ENCODE measurements at regions not wholly inside any gene's neighbourhood (a gene's known extent, or its start where the extent isn't known, plus 50 kb on each side); places are given as distances from the start of the nearest gene placed in this dataset.
A peak's percentile ranks its signal among the peaks of the same experiment; 100 is the strongest.
"Not testable (repeated sequence)": the region's sequence is repeated elsewhere in the genome, so short reads cannot be mapped to it uniquely, and the experiment has no call there.

DNA sequence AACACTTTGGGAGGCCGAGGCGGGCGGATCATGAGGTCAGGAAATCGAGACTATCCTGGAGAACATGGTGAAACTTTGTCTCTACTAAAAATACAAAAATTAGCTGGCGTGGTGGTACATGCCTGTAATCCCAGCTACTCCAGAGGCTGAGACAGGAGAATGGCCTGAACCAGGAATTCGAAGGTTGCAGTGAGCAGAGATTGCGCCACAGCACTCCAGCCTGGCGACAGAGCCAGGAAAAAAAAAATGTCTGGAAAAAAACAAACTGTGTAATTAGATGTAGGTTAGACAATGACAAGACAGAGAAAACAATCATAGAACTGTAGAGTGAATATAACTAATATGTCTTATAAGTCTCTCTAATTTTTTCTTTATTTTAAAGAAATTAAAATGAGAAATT is 1002.5 kb upstream of the LCORL start:
- no peak for ATAC-seq
- intact Hi-C loops (cut with DNase I), result no loop called here
- DNase-seq (ENCODE audit: low spot score), result no peak

DNA sequence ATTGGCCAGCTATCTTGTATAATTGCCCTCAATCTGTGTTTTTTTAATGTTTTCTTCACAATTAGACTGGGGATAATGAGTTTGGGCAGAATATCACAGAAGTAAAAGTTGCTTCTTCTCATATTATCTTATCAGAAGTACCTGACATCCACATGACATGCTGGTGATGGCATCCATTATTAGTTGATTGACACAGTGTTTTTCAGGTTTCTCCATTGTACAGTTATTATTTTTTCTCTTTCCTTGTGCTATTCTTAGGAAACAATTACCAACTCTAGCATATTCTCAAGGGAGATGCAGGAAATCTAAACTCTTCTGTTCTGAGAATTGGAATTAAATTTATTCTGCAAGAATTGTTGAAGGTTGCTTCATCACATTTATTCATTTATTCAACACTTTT is 1000.1 kb upstream of the LCORL start:
- intact Hi-C loops (cut with DNase I), result no loop called here
- DNase-seq (ENCODE audit: low spot score) (no peak), ATAC-seq (no peak)

DNA sequence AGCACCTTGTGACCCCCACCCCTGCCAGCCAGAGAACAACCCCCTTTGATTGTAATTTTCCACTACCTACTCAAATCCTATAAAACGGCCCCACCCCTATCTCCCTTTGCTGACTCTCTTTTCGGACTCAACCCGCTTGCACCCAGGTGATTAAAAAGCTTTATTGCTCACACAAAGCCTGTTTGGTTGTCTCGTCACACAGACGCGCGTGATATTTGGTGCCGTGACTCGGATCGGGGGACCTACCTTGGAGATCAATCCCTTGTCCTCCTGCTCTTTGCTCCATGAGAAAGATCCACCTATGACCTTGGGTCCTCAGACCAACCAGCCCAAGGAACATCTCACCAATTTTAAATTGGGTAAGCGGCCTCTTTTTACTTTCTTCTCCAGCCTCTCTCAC is 995.0 kb upstream of the LCORL start:
- intact Hi-C loops (cut with DNase I); DNase-seq (ENCODE audit: low spot score); ATAC-seq: not testable (repeated sequence)

DNA sequence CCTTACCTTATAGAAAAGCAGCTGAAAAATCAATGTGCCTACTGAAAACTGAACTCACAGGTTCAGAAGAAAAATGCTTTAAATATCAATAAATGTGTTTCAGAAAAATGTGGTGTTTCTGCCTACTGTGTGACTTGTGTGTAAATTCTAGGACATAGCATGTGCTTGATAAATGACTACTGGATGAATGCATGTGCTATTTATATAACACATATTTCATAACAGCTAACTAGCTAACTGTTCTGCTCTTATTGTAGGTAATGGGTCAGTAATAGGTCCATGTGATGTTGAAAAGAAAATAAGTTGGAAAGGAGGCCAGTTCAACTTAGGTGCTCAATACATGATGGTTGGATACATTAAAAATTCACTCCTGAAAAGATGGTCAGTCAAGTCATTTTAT is 993.0 kb upstream of the LCORL start:
- DNase-seq (ENCODE audit: low spot score) (no peak), ATAC-seq (no peak)
- intact Hi-C loops (cut with DNase I), result no loop called here

DNA sequence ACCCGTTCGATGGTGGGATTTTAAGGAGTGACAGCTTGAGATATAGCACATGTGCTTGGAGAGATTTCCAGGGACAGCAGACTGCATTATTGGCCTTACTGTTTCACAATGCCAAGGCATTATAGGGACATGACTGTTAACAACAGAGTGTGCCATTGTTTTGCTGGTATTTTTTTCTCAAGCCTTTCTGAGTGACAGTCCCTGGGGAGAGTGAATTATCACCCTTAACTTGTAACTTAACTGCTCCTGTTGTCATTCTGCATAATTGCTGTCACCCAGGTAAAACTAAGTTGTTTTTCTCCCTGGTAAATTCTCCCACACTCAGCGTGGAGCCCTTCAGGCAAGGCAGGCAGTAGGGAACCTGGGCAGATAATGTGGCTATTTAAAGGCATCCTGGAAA is 989.2 kb upstream of the LCORL start:
- no peak for ATAC-seq
- DNase-seq (ENCODE audit: low spot score), result no peak
- intact Hi-C loops (cut with DNase I), result no loop called here

DNA sequence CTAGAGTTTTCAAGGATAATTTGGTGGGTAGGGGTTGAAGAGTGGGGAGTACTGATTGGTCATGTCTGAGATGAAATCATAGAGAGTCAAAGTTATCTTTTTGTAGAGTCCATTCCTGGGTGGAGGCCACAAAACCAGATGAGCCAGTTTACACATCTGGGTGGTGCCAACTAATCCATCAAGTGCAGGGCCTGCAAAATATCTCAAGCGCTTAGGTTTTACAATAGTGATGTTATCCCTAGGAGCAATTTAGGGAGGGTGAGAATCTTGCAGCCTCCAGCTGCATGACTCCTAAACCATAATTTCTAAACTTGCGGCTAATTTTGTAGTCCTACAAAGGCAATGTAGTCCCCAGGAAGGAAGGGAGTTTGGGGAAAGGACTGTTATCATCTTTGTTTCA is 988.3 kb upstream of the LCORL start:
- ATAC-seq (no peak), DNase-seq (ENCODE audit: low spot score) (no peak)
- intact Hi-C loops (cut with DNase I), result no loop called here

DNA sequence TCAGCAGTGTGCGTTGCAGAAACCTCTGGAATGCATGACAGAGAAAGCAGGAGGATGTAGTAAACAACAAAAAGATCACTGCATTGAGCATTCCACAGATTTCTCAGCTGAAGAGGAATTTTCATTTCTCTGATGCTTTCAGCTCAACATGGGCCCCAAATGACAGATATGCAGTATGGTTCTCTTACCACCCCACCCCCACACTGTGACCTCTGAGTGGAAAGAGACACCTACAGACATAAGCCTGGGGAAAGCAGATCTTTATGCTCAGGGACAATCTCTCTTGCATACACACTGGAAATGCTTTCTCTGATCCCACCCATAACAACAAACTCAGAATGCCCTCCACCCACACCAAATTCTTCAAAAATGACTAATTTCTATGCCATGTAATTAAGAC is 983.7 kb upstream of the LCORL start:
- intact Hi-C loops (cut with DNase I), result no loop called here
- no peak for DNase-seq (ENCODE audit: low spot score)
- ATAC-seq, result peak; percentile 17

DNA sequence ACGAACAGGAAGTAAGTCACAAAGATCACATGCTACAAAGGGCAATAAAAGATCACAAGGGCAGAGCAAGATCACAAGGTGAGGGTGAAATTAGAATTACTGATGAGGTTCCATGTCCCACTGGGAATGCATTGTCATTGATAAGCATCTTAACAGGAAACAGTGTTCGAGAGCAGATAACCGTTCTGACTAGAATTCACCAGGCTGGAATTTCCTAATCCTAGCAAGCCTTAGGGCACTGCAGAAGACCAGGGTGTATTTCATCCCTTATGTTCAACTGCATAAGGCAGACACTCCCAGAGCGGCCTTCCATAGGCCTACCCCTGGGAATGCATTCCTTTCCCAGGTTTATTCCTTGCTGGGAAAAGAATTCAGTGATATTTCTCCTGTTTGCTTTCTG is 980.6 kb upstream of the LCORL start:
- ATAC-seq (no peak), DNase-seq (ENCODE audit: low spot score) (no peak)
- intact Hi-C loops (cut with DNase I), result no loop called here

DNA sequence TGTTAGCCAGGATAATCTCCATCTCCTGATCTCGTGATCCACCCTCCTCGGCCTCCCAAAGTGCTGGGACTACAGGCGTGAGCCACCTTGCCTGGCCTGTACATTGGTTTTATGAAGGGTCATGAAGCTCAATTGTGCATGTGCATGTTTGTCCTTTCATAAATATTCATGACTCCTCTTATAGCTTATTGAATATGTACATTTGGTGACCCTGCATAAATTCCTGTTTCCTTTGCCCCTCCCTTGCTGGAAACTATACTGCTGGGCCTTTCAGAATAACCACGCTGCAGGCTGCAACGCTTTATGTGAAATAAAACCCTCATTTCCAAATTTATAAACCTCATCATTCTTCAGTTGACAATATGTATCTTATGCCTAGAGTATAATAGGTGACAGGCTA is 978.0 kb upstream of the LCORL start:
- ATAC-seq (no peak), DNase-seq (ENCODE audit: low spot score) (no peak)
- intact Hi-C loops (cut with DNase I), result no loop called here

DNA sequence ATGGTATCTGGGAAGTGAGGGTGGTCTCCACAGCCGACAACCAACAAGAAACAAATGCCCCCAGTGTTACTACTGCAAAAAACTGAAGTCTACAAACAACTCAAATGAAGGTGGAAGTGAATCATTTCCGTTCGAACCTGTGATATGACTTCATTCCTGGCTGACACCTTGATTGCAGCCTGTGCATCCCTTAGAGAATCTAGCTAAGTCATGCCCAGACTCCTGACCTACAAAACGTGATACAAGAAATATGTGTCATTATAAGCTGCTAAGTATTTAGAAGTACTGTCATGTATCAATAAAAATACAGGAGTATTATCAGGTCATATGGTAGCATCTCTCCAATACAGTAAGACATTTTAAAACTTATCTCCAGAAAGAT is 959.7 kb upstream of the LCORL start:
- intact Hi-C loops (cut with DNase I), result no loop called here
- ATAC-seq (no peak), DNase-seq (ENCODE audit: low spot score) (no peak)

DNA sequence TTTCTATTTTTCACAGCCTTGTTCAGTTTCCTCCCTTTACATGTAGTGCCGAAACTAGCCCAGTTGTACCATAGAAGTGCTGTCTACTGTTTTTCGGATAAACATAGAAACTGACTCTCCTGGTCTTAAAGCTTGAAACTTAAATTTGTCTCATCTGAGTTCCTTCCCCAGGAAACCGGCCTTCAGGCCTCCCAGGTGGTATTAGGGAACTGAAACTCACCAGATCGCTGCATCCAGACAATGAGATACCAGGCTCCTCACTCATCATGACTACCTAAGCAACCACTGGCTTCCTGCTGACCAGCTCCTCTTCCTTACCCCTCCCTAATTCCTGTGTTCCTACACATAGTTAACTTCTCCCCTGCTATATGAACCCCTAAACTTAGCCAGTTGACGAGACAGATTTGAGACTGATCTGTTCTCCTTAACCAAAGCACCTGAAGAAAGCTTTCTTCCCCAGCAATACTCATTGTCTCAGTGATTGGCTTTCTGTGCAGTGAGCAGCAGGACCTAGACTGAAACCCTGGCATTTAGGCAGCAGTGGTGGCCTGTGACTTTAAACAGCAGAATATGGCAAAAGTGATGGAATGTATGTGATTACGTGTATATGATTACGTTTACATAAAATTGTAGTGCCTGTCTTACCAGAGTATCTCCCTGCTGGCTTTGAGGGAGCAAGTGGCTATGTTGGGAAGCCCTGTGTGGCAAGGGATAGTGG is 959.1 kb upstream of the LCORL start:
- ATAC-seq (no peak), DNase-seq (ENCODE audit: low spot score) (no peak)
- intact Hi-C loops (cut with DNase I), result no loop called here

DNA sequence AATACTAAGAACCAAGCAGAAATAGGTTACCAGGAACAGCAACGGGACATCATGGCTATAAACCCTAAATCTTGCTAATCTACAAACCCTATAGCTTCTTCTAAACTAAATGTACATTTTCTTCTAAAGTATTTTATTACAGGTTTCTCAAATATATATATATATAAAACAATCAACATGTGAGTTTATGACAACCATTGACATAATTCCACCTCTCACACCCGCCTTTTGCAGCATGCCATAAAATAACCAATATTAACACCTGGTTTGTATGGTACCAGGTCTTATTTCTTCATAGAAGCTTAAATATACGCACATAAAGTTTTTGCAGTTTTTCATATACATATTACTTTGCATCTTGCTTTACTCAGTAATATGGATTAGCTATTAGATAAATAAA is 955.3 kb upstream of the LCORL start:
- ATAC-seq (no peak), DNase-seq (ENCODE audit: low spot score) (no peak)
- intact Hi-C loops (cut with DNase I), result no loop called here

DNA sequence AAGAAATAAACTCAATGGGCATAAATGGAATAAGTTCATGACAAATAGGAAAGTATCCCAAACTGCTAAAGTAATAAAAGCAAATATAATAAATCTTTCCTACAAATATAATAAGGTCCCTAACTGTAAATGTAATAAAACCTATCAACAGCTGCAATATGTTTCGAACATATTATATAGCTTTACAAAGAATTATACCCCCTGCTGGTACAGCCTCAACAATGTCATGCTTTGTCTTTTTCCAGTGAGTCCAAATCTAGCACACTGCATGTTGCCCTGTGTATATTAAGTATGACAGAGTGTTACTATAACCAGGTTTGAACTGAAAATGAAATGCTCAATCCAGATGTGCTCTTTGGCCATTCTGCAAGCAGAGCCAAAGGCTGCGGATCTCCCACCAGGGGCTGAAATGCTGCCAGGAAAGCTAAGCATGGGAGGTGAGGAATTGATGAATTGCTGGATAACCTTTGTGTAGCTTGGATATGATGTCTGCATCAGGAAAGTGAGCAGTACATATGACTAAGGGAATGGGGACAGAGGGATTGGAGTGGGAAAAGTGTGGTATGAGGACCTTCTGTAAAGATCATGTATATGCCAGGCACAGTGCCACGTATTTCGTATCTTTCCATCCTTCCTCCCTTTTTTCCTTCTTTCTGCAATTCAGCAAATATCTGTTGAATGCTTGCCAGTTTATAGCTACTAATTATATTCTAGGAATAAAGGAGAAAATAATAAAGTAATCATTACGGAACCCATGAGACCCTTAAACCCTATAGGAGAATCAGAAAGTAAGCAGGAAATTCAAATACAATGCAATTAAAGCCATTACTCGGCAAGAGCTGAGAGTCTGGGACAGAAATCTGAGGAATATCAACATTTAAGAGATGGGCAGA is 954.6 kb upstream of the LCORL start:
- intact Hi-C loops (cut with DNase I), result no loop called here
- ATAC-seq (no peak), DNase-seq (ENCODE audit: low spot score) (no peak)

DNA sequence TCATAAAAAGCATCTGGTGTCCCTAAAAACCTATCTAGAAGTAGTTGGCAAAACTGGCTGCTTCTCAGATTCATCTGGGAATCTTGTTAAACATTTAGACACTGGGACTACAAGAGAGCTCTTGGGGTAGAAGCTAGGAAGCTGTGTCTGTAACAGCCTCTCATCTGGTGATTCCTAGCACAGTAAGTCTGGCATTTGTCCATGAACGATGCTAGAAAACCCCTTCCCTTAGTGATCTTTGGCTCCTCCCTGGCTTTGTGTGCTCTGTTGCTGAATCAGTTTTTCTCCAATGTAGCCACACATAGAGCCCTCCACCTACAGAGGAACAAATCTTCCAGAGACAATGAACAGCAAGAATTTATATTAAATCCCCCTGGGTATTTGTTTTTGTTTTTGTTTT is 951.7 kb upstream of the LCORL start:
- DNase-seq (ENCODE audit: low spot score) (no peak), ATAC-seq (no peak)
- intact Hi-C loops (cut with DNase I), result no loop called here

DNA sequence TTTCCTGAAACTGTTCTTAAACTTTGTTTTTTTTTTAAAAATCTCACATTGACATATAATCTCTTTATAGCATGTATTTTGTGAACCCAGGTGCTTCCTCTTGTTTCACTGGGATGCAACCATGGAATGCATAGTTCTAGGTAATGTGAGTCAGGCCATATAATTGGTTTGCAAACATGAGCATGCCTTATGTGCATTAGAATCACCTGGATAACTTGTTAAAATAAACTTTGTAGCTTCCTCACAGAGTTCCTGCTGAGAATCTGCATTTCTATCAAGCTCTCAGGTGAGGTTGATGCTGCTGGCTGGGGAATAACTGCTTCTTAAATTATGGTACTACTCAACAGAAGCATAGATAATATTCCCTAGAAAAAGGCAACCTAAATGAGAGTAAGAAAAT is 940.3 kb upstream of the LCORL start:
- intact Hi-C loops (cut with DNase I), result no loop called here
- ATAC-seq (no peak), DNase-seq (ENCODE audit: low spot score) (no peak)

DNA sequence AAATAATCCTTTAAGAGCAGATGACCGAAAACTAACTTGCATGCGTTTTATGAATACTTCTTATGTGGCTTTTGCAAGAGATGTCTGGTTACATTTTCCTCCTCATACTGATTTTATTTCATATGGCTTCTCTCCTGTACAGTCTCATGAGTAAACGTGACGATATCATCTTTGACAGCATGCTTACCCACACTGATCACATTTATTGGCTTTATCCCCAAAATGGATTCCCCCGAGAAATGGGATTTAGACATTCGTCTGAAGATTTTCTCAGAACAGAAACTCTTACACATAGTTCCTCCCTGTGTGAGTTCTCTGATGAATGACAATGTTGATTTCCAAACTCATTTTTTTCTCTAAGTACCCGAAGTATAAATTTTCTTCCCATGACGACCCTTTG is 939.7 kb upstream of the LCORL start:
- DNase-seq (ENCODE audit: low spot score), result no peak
- ATAC-seq, result no peak
- intact Hi-C loops (cut with DNase I), result no loop called here

DNA sequence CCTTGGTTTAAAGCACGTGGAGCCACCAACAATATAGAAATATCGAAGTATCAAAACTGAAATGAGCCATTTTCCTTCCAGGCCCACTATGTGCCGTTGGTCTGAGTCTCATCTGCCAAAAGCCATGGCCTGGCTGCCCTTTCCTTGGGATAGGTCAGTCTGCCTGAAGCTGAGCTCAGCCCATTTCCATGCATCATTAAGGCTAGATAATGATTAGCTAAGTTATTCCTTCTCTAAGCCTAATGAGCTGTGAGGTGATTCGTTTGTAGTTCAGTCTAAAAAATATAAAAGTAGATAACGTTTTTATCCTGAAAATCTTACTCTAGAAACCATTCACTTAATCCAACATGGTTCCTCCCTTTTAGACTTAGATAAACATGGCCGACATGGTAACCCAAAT is 936.2 kb upstream of the LCORL start:
- intact Hi-C loops (cut with DNase I), result no loop called here
- no peak for DNase-seq (ENCODE audit: low spot score)
- ATAC-seq, result no peak

DNA sequence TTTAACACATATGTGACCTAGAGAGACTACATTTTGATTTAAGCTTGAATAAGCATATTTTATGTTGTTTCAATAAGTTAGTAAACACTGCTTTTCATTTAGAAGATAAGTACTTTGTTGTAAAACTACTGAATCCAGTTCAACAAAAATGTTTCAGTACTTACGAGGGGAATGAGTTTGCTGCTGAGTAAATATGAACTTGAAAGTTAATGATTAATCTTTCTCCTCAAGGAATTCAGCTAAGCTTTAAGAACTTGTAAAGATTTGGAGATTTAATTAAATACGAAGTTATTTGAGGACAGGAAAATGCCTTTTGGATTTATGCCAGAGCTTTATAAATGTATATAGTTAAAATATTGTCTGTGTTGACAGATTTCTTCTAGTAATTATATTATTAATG is 933.0 kb upstream of the LCORL start:
- DNase-seq (ENCODE audit: low spot score) (no peak), ATAC-seq (no peak)
- intact Hi-C loops (cut with DNase I), result no loop called here

DNA sequence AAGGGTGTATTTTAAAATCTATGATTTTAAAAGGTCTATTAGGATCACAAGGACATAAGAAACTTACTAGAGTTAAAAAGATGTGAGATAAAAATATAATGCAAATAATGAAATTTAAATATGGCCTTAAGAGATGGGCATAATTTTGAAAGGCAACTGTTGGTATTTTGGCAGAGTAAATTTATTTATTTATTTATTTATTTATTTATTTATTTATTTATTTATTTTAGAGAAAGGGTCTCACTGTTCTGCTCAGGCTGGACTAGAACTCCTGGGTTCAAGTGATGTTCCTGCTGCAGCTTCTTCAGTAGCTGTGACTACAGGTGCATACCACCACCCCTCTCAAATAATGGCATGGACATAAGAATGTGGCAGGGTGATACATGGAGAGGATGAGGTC is 932.1 kb upstream of the LCORL start:
- no peak for DNase-seq (ENCODE audit: low spot score)
- ATAC-seq, result no peak
- intact Hi-C loops (cut with DNase I), result no loop called here

DNA sequence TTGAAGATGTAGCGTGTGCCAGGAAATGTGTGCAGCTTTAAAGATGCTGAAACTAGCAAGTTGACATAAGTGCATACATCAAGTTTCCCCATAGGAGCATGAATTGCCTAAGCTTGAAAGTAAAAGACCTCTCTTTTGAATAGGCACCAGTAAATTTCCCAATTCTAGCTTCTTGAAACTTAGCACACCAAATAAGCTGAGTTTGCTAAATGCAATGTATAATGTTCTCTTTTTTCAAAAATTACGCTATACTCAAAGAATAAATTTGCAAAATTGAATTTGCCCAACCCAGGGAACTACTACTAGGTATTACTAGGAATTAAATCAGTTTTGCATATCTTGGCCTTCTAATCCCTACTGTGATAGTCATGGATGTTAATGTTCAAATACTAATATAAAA is 923.9 kb upstream of the LCORL start:
- ATAC-seq, result no peak
- intact Hi-C loops (cut with DNase I), result no loop called here
- no peak for DNase-seq (ENCODE audit: low spot score)

DNA sequence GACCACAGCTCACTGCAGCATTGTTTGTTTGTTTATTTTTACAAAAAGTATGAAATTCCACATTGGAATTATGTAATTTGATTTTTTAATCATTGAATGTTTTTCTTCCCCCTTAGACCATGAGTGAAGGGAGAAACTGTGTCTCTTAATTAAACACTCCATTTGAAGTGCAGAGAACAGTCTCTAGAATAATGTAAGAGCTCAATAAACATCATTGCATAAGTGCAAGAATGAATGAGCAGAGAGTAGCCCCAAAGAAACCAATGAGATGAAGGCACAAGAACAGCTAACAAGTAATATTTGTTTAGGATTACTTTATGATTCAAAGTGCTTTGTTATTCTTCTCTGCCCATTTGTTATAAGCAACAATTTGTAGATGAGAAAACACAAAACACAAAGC is 921.3 kb upstream of the LCORL start:
- intact Hi-C loops (cut with DNase I), result no loop called here
- ATAC-seq, result no peak

More for the DNA sequence above, 921.3 kb upstream of the LCORL start:
- DNase-seq (ENCODE audit: low spot score), result no peak
